ENCODE measurements at regions not wholly inside any gene's neighbourhood (a gene's known extent, or its start where the extent isn't known, plus 50 kb on each side); places are given as distances from the start of the nearest gene placed in this dataset.

DNA sequence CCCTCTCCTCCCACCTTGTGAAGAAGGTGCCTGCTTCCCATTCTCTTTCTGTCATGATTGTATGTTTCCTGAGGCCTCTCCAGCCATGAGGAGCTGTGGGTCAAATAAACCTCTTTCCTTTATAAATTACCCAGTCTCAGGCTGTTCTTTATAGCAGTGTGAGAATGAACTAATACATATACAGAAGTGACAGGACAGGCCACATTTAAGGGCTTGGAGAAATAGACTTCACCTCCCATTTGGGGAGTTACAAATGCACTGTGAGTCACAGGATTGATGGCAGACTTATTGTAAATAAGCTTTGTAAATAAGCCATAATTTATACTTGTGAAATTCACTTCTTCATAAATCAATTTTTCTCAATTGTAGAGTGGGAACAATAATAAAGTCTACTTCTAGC lies 543.3 kb downstream of the LRRIQ3 start:
- TF ChIP-seq EZH2phosphoT487 (conservative IDR thresholded peaks at IDR 0.05; ENCODE audit: low read length), result no peak
- TF ChIP-seq, protein P1, sequence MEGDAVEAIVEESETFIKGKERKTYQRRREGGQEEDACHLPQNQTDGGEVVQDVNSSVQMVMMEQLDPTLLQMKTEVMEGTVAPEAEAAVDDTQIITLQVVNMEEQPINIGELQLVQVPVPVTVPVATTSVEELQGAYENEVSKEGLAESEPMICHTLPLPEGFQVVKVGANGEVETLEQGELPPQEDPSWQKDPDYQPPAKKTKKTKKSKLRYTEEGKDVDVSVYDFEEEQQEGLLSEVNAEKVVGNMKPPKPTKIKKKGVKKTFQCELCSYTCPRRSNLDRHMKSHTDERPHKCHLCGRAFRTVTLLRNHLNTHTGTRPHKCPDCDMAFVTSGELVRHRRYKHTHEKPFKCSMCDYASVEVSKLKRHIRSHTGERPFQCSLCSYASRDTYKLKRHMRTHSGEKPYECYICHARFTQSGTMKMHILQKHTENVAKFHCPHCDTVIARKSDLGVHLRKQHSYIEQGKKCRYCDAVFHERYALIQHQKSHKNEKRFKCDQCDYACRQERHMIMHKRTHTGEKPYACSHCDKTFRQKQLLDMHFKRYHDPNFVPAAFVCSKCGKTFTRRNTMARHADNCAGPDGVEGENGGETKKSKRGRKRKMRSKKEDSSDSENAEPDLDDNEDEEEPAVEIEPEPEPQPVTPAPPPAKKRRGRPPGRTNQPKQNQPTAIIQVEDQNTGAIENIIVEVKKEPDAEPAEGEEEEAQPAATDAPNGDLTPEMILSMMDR (IDR thresholded peaks at IDR 0.05; ENCODE audit: insufficient read depth, low read length, poor library complexity, severe bottlenecking), result no peak
- Histone ChIP-seq H3K27me3 (ENCODE audit: low read length) (no peaks in the 10 kb centered on the region), H3K4me2 (ENCODE audit: low read depth, low read length, poor library complexity, severe bottlenecking) (no peak overlapping the region)

DNA sequence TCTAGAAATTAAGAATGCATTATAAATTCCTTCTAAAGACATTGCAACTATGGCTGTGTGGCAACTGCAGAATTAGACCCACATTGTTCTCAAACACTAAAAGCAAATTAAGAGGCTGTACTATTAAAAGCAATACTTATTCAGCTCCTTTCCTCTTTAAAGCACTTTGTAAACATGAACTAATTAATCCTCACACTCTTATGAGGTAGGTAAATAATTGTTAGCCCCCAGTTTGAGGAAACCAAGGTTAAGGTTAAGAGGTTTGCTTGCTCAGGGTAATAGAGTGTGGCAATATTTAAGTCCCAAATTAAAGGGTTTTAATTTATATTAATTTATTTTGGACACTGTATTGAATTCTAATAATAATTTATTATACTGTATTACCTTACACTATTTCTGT lies 553.8 kb downstream of the LRRIQ3 start:
- TF ChIP-seq EZH2phosphoT487 (conservative IDR thresholded peaks at IDR 0.05; ENCODE audit: low read length), result no peak
- TF ChIP-seq, protein P1 (IDR thresholded peaks at IDR 0.05; ENCODE audit: insufficient read depth, low read length, poor library complexity, severe bottlenecking), result no peak
- H2AFZ ChIP-seq (ENCODE audit: low read depth, low read length, severe bottlenecking), result no peak overlapping the region
- no peaks in the 10 kb centered on the region for H3K27me3 ChIP-seq (ENCODE audit: low read length)
- no peaks in the 10 kb centered on the region for H4K20me1 ChIP-seq (ENCODE audit: low read depth, low read length)
- no peaks in the 10 kb centered on the region for H3K9me2 ChIP-seq (replicated peaks; ENCODE audit: insufficient read depth, low read length)
- H3K27ac ChIP-seq (ENCODE audit: low read depth, low read length), result no peak overlapping the region
- H3K79me2 ChIP-seq (ENCODE audit: insufficient read depth, low read length), result no peaks in the 10 kb centered on the region
- no peaks in the 10 kb centered on the region for H3F3A ChIP-seq (ENCODE audit: insufficient read depth)
- H3K36me3 ChIP-seq (ENCODE audit: low read length), result no peaks in the 10 kb centered on the region
- H3K4me3 ChIP-seq (ENCODE audit: insufficient read depth, low read length, poor library complexity, severe bottlenecking), result no peak overlapping the region
- H3K9me3 ChIP-seq (ENCODE audit: insufficient read depth, low read length), result no peaks in the 10 kb centered on the region
- H3K4me2 ChIP-seq (ENCODE audit: low read depth, low read length, poor library complexity, severe bottlenecking), result no peak overlapping the region
- no peak overlapping the region for H3K9ac ChIP-seq (ENCODE audit: low read length)

More for the DNA sequence above, 543.3 kb downstream of the LRRIQ3 start:
- no peaks in the 10 kb centered on the region for H3K36me3 ChIP-seq (ENCODE audit: low read length)
- H4K20me1 ChIP-seq (ENCODE audit: low read depth, low read length), result no peaks in the 10 kb centered on the region
- H3F3A ChIP-seq (ENCODE audit: insufficient read depth), result no peaks in the 10 kb centered on the region
- no peak overlapping the region for H3K27ac ChIP-seq (ENCODE audit: low read depth, low read length)
- H3K4me3 ChIP-seq (ENCODE audit: insufficient read depth, low read length, poor library complexity, severe bottlenecking), result no peak overlapping the region
- no peak overlapping the region for H2AFZ ChIP-seq (ENCODE audit: low read depth, low read length, severe bottlenecking)
- no peak overlapping the region for H3K9ac ChIP-seq (ENCODE audit: low read length)
- no peaks in the 10 kb centered on the region for H3K9me3 ChIP-seq (ENCODE audit: insufficient read depth, low read length)
- H3K9me2 ChIP-seq (replicated peaks; ENCODE audit: insufficient read depth, low read length), result no peaks in the 10 kb centered on the region
- H3K79me2 ChIP-seq (ENCODE audit: insufficient read depth, low read length), result no peaks in the 10 kb centered on the region

DNA sequence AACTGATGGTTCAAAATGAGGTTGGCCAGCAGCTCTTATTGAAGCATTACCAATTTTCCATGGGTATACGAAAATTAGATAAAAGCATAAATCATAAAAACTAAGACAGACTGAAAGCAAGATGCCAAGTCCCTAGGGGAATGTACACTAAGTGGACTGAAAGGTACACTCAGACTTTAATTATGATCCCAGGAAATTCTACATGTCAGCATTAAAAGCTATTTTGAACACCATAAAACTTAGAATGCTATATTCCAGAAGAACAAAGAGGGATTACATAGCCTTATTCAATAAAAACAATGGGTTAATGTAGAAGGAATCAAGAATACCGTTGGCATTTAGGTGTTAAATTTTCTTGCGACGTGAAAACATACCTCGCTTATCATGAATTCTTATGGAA lies 558.5 kb downstream of the LRRIQ3 start:
- no peaks in the 10 kb centered on the region for H3K36me3 ChIP-seq (ENCODE audit: low read length)
- no peaks in the 10 kb centered on the region for H3K27me3 ChIP-seq (ENCODE audit: low read length)
- no peaks in the 10 kb centered on the region for H4K20me1 ChIP-seq (ENCODE audit: low read depth, low read length)
- H3K4me2 ChIP-seq (ENCODE audit: low read depth, low read length, poor library complexity, severe bottlenecking), result no peak overlapping the region
- no peaks in the 10 kb centered on the region for H3K9me2 ChIP-seq (replicated peaks; ENCODE audit: insufficient read depth, low read length)
- H3K9ac ChIP-seq (ENCODE audit: low read length), result no peak overlapping the region
- TF ChIP-seq, protein P1 (IDR thresholded peaks at IDR 0.05; ENCODE audit: insufficient read depth, low read length, poor library complexity, severe bottlenecking), result no peak
- no peak for TF ChIP-seq EZH2phosphoT487 (conservative IDR thresholded peaks at IDR 0.05; ENCODE audit: low read length)
- H3F3A ChIP-seq (ENCODE audit: insufficient read depth), result no peaks in the 10 kb centered on the region
- no peak overlapping the region for H3K4me3 ChIP-seq (ENCODE audit: insufficient read depth, low read length, poor library complexity, severe bottlenecking)
- H3K9me3 ChIP-seq (ENCODE audit: insufficient read depth, low read length), result no peaks in the 10 kb centered on the region
- no peak overlapping the region for H3K27ac ChIP-seq (ENCODE audit: low read depth, low read length)
- no peaks in the 10 kb centered on the region for H3K79me2 ChIP-seq (ENCODE audit: insufficient read depth, low read length)
- H2AFZ ChIP-seq (ENCODE audit: low read depth, low read length, severe bottlenecking), result no peak overlapping the region
